B cell (primary cell): ENCODE measurements at regions not wholly inside any gene's neighbourhood (a gene's known extent, or its start where the extent isn't known, plus 50 kb on each side); places are given as distances from the start of the nearest gene placed in this dataset.

Source experiments
- ATAC-seq: fragments of 200-7000 bp; cut with Tn5 transposase; one replicate; pipeline ENCODE4 v1.10.0; 2021; ENCODE audit warnings: low read depth, mild to moderate bottlenecking, moderate number of reproducible peaks, moderate library complexity
- CTCF ChIA-PET: fragments of 350-600 bp; sonication (Branson Sonifier 250); formaldehyde crosslinking; loops from one replicate; lab custom pipeline; 2021; ENCODE audit warnings: antibody characterized with exemption, inconsistent platforms; lab: Charles Lee
- POLR2A ChIA-PET: fragments of 350-600 bp; sonication (Branson Sonifier 250); formaldehyde crosslinking; loops from one replicate; lab custom pipeline; 2021; ENCODE audit warnings: antibody characterized with exemption; lab: Charles Lee
- DNase-seq: peaks from one replicate; pipeline ENCODE4 v3.0.0; 2013
- H2AFZ ChIP-seq: 2 replicates; pipeline ENCODE4 v1.6.1; 2012; ENCODE audit warnings: mild to moderate bottlenecking, low read depth, low read length; ENCODE audit not compliant: insufficient read depth, poor library complexity, severe bottlenecking
- H3K27ac ChIP-seq, 2 donors: 1 replicate in 1 of 2; 2 replicates in 1 of 2; pipeline ENCODE4 v1.5.1; 2012 to 2013; ENCODE audit warnings: low read length in 2 of 2, mild to moderate bottlenecking in 2 of 2, moderate library complexity in 1 of 2
- H3K27me3 ChIP-seq, 4 experiments: fragments of 200-600 bp in 1 of 4; sonication (generic) in 1 of 4; replicated peaks in 1 of 4; 1 replicate in 2 of 4; 2 replicates in 2 of 4; pipeline versions ENCODE4 v1.6.1 to v1.7.0; 2013 to 2016; ENCODE audit warnings: low read length in 3 of 4, mild to moderate bottlenecking in 2 of 4, mixed read lengths in 1 of 4, moderate library complexity in 1 of 4; ENCODE audit not compliant: insufficient read depth in 4 of 4, control insufficient read depth in 3 of 4; ENCODE audit errors: control extremely low read depth in 1 of 4
- H3K36me3 ChIP-seq, 2 experiments: replicated peaks in 1 of 2; 1 replicate in 1 of 2; 2 replicates in 1 of 2; pipeline versions ENCODE4 v1.6.1 to v1.7.1; 2013; ENCODE audit warnings: low read length in 1 of 2; ENCODE audit not compliant: insufficient read depth in 2 of 2, control insufficient read depth in 1 of 2; ENCODE audit errors: control extremely low read depth in 1 of 2, extremely low read depth in 1 of 2
- H3K4me1 ChIP-seq, 2 donors: fragments of 200-600 bp in 1 of 2; sonication (generic) in 1 of 2; 1 replicate in 1 of 2; 2 replicates in 1 of 2; pipeline versions ENCODE4 v1.5.1 to v1.6.1; 2013 to 2017; ENCODE audit warnings: low read length in 2 of 2; ENCODE audit not compliant: control insufficient read depth in 2 of 2, insufficient read depth in 2 of 2
- H3K4me2 ChIP-seq: replicated peaks from 2 replicates; pipeline ENCODE3; 2012; ENCODE audit warnings: mild to moderate bottlenecking, low read depth, low read length; ENCODE audit not compliant: poor library complexity, severe bottlenecking
- H3K4me3 ChIP-seq, 5 experiments: fragments of 200-600 bp in 1 of 5; sonication (generic) in 1 of 5; 1 replicate in 3 of 5; 2 replicates in 2 of 5; pipeline versions ENCODE4 v1.5.1 to v1.7.0; 2011 to 2016; ENCODE audit warnings: low read length in 4 of 5, mild to moderate bottlenecking in 4 of 5, low read depth in 2 of 5, control low read depth in 1 of 5, moderate library complexity in 1 of 5; ENCODE audit not compliant: insufficient read depth in 1 of 5; ENCODE audit errors: control extremely low read depth in 1 of 5, extremely low read depth in 1 of 5
- H3K79me2 ChIP-seq: fragments of 200-600 bp; sonication (generic); one replicate; pipeline ENCODE4 v1.6.0; 2016; ENCODE audit warnings: low read length; ENCODE audit not compliant: control insufficient read depth, insufficient read depth
- H3K9ac ChIP-seq: fragments of 200-600 bp; sonication (generic); 2 replicates; pipeline ENCODE4 v1.6.1; 2017; ENCODE audit warnings: mild to moderate bottlenecking, low read length, moderate library complexity
- H3K9me3 ChIP-seq, 3 donors: one replicate each; pipeline versions ENCODE4 v1.6.1 to v1.7.1; 2013; ENCODE audit warnings: low read length in 2 of 3; ENCODE audit not compliant: control insufficient read depth in 2 of 3, insufficient read depth in 1 of 3; ENCODE audit errors: control extremely low read depth in 1 of 3
- H4K20me1 ChIP-seq: 2 replicates; pipeline ENCODE4 v1.6.0; 2012; ENCODE audit warnings: mild to moderate bottlenecking, low read length; ENCODE audit not compliant: insufficient read depth, control insufficient read depth, poor library complexity, severe bottlenecking
- H3K27ac Mint-ChIP-seq: one replicate; pipeline ENCODE4 v1.8.0; 2021; ENCODE audit warnings: mixed read lengths
- H3K27me3 Mint-ChIP-seq: one replicate; pipeline ENCODE4 v1.8.0; 2021; ENCODE audit warnings: mixed read lengths
- H3K4me1 Mint-ChIP-seq: one replicate; pipeline ENCODE4 v1.8.0; 2021; ENCODE audit warnings: mixed read lengths
- H3K4me3 Mint-ChIP-seq: one replicate; pipeline ENCODE4 v1.8.0; 2021; ENCODE audit warnings: mixed read lengths
- H3K9me3 Mint-ChIP-seq: one replicate; pipeline ENCODE4 v1.8.0; 2022; ENCODE audit warnings: mixed read lengths; ENCODE audit not compliant: insufficient read depth
- EZH2 ChIP-seq: IDR thresholded peaks from 2 replicates; pipeline ENCODE4 v1.6.1; 2012; ENCODE audit warnings: borderline replicate concordance, low read depth, mild to moderate bottlenecking, moderate library complexity, low read length; ENCODE audit not compliant: insufficient read depth, poor library complexity, severe bottlenecking
- WGBS: methylation state at CpG from one replicate; pipeline ENCODE4 v1.1.5; 2013; ENCODE audit warnings: missing lambda C conversion rate; ENCODE audit not compliant: insufficient coverage; 5-methylcytosine and 5-hydroxymethylcytosine counted together
- intact Hi-C: fragments of 100-400 bp; cut with micrococcal nuclease; formaldehyde crosslinking; loops from one replicate; pipeline ENCODE4 v1.10.0; 2022
- TF ChIP-seq, protein P1 (sequence below): fragments of 200-600 bp; IDR thresholded peaks from one replicate; pipeline ENCODE4 v1.8.0; 2022; ENCODE audit warnings: antibody characterized with exemption, mild to moderate bottlenecking

DNA sequence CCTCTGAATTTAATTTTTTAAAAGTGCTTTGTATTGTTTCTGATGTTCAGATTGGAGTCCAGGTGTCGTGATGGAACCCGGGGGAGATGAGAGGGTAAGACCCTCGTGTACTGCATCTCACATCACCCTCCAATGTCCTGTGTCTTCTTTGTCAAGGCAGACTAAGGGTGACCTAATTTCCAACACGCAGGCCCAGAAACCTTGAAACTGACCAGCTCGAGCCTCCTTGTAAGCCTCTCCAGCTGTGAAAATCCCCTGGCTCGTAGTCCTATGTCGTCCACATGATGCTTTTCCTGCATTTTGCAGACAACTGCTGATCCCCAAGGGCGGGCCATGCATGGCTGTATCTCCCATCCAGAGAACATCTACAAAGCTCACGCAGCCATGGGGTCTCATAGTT, 220.2 kb downstream of the ARHGAP12 start:
- Histone ChIP-seq H3K4me1 (peaks cover 28% of the 10 kb centered on the region in 2 donors), H3K9me3 (peaks cover 5 to 18% (median 10%) of the 10 kb centered on the region in 3 donors), H3K4me2 (peak overlapping the region; percentile 70), H3K36me3 (no peaks in the 10 kb centered on the region), H3K27me3 (no peaks in the 10 kb centered on the region), H3K79me2 (no peaks in the 10 kb centered on the region), H3K4me3 (no peak overlapping the region), H2AFZ (peak overlapping the region; percentile 78), H4K20me1 (no peaks in the 10 kb centered on the region), H3K9ac (no peak overlapping the region), H3K27ac (no peak overlapping the region)
- H3K4me3 Mint-ChIP-seq: no peak overlapping the region
- DNase-seq (no peak), ATAC-seq (no peak)
- TF ChIP-seq EZH2: no peak
- TF ChIP-seq, protein P1, sequence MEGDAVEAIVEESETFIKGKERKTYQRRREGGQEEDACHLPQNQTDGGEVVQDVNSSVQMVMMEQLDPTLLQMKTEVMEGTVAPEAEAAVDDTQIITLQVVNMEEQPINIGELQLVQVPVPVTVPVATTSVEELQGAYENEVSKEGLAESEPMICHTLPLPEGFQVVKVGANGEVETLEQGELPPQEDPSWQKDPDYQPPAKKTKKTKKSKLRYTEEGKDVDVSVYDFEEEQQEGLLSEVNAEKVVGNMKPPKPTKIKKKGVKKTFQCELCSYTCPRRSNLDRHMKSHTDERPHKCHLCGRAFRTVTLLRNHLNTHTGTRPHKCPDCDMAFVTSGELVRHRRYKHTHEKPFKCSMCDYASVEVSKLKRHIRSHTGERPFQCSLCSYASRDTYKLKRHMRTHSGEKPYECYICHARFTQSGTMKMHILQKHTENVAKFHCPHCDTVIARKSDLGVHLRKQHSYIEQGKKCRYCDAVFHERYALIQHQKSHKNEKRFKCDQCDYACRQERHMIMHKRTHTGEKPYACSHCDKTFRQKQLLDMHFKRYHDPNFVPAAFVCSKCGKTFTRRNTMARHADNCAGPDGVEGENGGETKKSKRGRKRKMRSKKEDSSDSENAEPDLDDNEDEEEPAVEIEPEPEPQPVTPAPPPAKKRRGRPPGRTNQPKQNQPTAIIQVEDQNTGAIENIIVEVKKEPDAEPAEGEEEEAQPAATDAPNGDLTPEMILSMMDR: no peak
- H3K27ac Mint-ChIP-seq: no peak overlapping the region
- ChIA-PET POLR2A (no interaction called here), CTCF (no interaction called here)
- intact Hi-C loops: loop anchor here (5.0 kb wide), 1 partner anchor 386 kb away; no protein-coding TSS in a partner anchor
- H3K27me3 Mint-ChIP-seq: no peaks in the 10 kb centered on the region
- 91% methylated on average over 7 of the region's 9 CpGs for WGBS
- H3K9me3 Mint-ChIP-seq: peaks cover 15% of the 10 kb centered on the region
- peaks cover 38% of the 10 kb centered on the region for H3K4me1 Mint-ChIP-seq

GRCh38 chr10:31708046-31708445, 220.6 kb downstream of the ARHGAP12 start:
- ATAC-seq (no peak), DNase-seq (no peak)
- Histone ChIP-seq H3K4me2 (peak overlapping the region; percentile 70), H3K27ac (peak overlapping the region; percentile 45 to 81), H2AFZ (peak overlapping the region; percentile 78), H3K4me3 (peak overlapping the region in 2 of 5 experiments; percentile 29 to 57), H3K36me3 (no peaks in the 10 kb centered on the region), H3K4me1 (peaks cover 28% of the 10 kb centered on the region in 2 donors), H4K20me1 (no peaks in the 10 kb centered on the region), H3K9ac (peak overlapping the region; percentile 49), H3K79me2 (no peaks in the 10 kb centered on the region), H3K9me3 (peaks cover 5 to 19% (median 13%) of the 10 kb centered on the region in 3 donors), H3K27me3 (no peaks in the 10 kb centered on the region)
- Mint-ChIP-seq H3K27ac (peak overlapping the region; percentile 70), H3K9me3 (peaks cover 13% of the 10 kb centered on the region), H3K27me3 (no peaks in the 10 kb centered on the region), H3K4me3 (peak overlapping the region; percentile 73), H3K4me1 (peaks cover 38% of the 10 kb centered on the region)
- CTCF ChIA-PET: no interaction called here
- WGBS: 8% methylated on average over 2 of the region's 3 CpGs
- intact Hi-C loops: loop anchor here (5.0 kb wide), 1 partner anchor 386 kb away; no protein-coding TSS in a partner anchor
- POLR2A ChIA-PET: no interaction called here
- TF ChIP-seq, protein P1: no peak
- no peak for TF ChIP-seq EZH2
